ENCODE measurements at regions not wholly inside any gene's neighbourhood (a gene's known extent, or its start where the extent isn't known, plus 50 kb on each side); places are given as distances from the start of the nearest gene placed in this dataset.

DNA sequence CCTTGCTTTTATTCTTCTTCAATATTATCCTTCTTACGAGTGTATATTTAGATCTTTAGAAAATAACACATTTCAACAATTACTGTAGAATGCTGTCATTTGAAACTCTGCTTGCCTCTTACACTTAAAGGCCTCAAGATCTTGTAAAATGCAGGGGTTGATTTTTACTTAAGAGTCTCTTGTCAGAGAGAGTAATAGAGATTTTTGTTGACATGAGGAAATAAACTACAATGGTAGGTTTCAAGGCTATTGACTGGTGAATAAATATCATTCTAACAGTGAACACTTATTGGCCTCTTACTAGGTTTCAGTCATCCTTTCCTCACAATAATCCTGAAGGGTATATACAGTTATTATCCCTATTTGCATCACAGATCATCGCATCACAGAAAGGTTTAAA, 344.6 kb downstream of the GBE1 start:
- H3K4me3 ChIP-seq, result no peak overlapping the region
- DNase-seq (ENCODE audit: low spot score), result no peak
- H3K9me3 ChIP-seq, result no peaks in the 10 kb centered on the region
- H3K27ac ChIP-seq, result no peak overlapping the region
- TF ChIP-seq, protein P1, sequence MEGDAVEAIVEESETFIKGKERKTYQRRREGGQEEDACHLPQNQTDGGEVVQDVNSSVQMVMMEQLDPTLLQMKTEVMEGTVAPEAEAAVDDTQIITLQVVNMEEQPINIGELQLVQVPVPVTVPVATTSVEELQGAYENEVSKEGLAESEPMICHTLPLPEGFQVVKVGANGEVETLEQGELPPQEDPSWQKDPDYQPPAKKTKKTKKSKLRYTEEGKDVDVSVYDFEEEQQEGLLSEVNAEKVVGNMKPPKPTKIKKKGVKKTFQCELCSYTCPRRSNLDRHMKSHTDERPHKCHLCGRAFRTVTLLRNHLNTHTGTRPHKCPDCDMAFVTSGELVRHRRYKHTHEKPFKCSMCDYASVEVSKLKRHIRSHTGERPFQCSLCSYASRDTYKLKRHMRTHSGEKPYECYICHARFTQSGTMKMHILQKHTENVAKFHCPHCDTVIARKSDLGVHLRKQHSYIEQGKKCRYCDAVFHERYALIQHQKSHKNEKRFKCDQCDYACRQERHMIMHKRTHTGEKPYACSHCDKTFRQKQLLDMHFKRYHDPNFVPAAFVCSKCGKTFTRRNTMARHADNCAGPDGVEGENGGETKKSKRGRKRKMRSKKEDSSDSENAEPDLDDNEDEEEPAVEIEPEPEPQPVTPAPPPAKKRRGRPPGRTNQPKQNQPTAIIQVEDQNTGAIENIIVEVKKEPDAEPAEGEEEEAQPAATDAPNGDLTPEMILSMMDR (IDR thresholded peaks at IDR 0.05), result no peak
- TF ChIP-seq POLR2A (IDR thresholded peaks at IDR 0.05), result no peak
- no peaks in the 10 kb centered on the region for H3K36me3 ChIP-seq
- intact Hi-C loops (cut with DNase I), result no loop called here
- H3K27me3 ChIP-seq (replicated peaks; ENCODE audit: insufficient read depth), result no peaks in the 10 kb centered on the region
- no peaks in the 10 kb centered on the region for H3K4me1 ChIP-seq (replicated peaks)
- 79% methylated on average over 2 of the region's 2 CpGs for WGBS

DNA sequence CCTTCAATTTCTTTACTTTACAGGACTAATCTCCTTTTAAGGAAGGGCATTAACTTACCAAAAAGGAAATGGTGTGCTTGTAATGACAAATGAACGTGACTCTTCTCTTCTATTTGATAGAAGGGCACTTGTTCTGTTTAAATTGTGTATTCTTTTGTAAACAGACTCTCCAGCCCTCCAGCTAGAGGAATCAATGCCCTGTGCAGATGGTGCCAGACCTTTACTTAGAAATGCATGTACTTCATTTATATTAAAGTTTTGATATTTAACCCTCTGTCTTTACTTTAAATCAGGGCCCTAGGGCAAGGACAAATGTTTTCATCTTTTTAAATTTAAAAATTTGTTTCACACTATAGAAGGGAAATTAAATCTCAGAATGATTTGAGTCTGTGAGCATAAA, 355.1 kb downstream of the GBE1 start:
- WGBS, result 10% methylated on average over 1 of the region's 1 CpG
- no peak overlapping the region for H3K27ac ChIP-seq
- intact Hi-C loops (cut with DNase I), result no loop called here
- TF ChIP-seq, protein P1 (IDR thresholded peaks at IDR 0.05), result no peak
- TF ChIP-seq POLR2A (IDR thresholded peaks at IDR 0.05) (no peak), POLR2AphosphoS5 (IDR thresholded peaks at IDR 0.05) (no peak)
- H3K27me3 ChIP-seq (replicated peaks; ENCODE audit: insufficient read depth), result no peaks in the 10 kb centered on the region
- DNase-seq (ENCODE audit: low spot score), result no peak
- H3K4me1 ChIP-seq (replicated peaks), result no peaks in the 10 kb centered on the region
- H3K36me3 ChIP-seq, result no peaks in the 10 kb centered on the region
- no peaks in the 10 kb centered on the region for H3K9me3 ChIP-seq
- no peak overlapping the region for H3K4me3 ChIP-seq

DNA sequence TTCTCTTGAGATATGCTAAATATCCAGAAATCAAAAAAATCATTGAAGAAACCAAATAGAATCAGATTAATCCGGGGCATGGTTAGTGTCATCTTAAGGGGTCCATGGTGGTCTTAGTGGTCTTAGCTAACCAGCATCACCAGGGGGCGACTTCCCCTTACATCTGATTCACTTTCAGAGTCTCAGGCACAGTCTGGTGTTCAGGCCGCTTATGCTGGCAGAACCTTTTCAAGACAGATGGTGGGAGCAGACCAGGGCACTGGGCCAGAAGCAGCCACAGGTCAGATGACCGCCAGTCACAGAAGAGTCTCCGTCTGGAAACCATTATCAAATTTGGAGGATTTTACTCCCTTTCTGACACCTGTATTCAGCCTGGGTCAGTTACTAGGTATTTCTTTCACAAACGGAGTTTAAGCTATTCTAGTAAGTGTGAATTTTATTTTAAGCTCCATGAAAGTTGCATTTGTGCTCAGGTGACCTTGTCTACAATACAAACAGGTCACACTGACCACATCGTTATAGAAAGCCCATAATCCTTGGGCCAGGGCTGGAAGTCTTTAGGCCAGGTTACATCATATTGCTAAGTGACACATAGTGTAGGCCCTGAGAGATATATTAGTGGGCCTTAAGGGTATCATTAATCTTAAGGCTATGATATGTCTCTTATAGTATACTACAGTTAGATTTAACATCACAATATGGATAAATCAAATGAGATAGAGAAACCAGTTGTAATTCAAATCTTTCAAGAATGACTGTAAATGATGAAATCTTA, 365.5 kb downstream of the GBE1 start:
- intact Hi-C loops (cut with DNase I), result no loop called here
- Histone ChIP-seq H3K36me3 (no peaks in the 10 kb centered on the region), H3K27me3 (replicated peaks; ENCODE audit: insufficient read depth) (peaks cover 3% of the 10 kb centered on the region), H3K27ac (no peak overlapping the region), H3K9me3 (no peaks in the 10 kb centered on the region), H3K4me3 (no peak overlapping the region), H3K4me1 (replicated peaks) (no peaks in the 10 kb centered on the region)
- TF ChIP-seq POLR2AphosphoS5 (IDR thresholded peaks at IDR 0.05) (no peak), POLR2A (IDR thresholded peaks at IDR 0.05) (no peak)
- TF ChIP-seq, protein P1 (IDR thresholded peaks at IDR 0.05), result no peak
- WGBS, result 73% methylated on average over 7 of the region's 7 CpGs
- no peak for DNase-seq (ENCODE audit: low spot score)

DNA sequence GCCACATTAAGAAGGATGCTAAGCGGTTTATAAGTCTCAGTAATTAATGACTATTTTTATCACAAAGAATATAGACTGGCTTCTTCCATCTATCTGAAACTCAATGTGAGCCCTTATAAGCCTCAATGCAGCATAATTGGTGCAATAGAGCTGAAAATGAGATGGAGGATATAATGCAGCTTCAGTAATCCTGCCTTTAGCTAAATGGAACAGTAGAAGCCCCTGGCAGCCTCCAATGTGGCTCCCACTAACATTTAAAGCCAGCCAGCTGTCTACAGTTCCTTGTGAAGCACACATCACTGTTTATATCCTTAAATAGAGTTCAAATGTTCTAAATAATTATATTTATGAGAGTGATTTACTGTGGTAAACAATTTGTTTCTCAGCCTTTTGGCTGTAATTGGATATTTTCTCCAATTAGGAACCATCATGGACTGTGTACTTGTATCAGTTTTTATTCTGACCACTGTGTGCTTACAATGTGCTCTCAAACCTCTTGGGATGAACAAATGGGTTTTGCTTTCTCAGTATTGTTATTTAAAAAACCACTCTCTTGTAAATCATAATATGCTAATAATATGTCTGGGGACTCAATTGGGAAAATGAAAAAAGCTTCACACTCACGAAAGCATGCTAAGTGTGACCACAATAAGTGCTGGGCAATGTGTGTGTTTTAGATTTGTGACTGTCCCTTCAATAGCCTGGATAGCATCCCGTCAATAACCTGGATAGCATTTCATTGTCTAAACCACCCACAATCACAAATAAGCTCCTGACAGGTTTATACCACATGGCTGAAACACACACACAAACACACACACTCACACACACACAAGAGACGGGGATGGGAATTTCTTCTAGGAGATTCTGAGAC, 366.6 kb downstream of the GBE1 start:
- Histone ChIP-seq H3K4me3 (no peak overlapping the region), H3K27me3 (replicated peaks; ENCODE audit: insufficient read depth) (peaks cover 3% of the 10 kb centered on the region), H3K27ac (no peak overlapping the region), H3K4me1 (replicated peaks) (no peaks in the 10 kb centered on the region), H3K9me3 (no peaks in the 10 kb centered on the region), H3K36me3 (no peaks in the 10 kb centered on the region)
- TF ChIP-seq POLR2A (IDR thresholded peaks at IDR 0.05) (no peak), POLR2AphosphoS5 (IDR thresholded peaks at IDR 0.05) (no peak)
- TF ChIP-seq, protein P1 (IDR thresholded peaks at IDR 0.05), result no peak
- no peak for DNase-seq (ENCODE audit: low spot score)
- intact Hi-C loops (cut with DNase I), result no loop called here
- 71% methylated on average over 4 of the region's 4 CpGs for WGBS

All from prostate gland (tissue), 2 donors.